PC-3 (cell line): ENCODE measurements at regions not wholly inside any gene's neighbourhood (a gene's known extent, or its start where the extent isn't known, plus 50 kb on each side); places are given as distances from the start of the nearest gene placed in this dataset.
"Not testable (repeated sequence)": the region's sequence is repeated elsewhere in the genome, so short reads cannot be mapped to it uniquely, and the experiment has no call there.

Experiments
- ATAC-seq: fragments of 200-7000 bp; cut with Tn5 transposase; 2 replicates; pipeline ENCODE4 v1.9.1; 2020; ENCODE audit warnings: mild to moderate bottlenecking, moderate library complexity
- BruUV-seq: library from RNA; stranded (reverse); fragments of 400-500 nt; replicated peaks from 2 replicates; lab custom pipeline; 2021; lab: Mats Ljungman, UMichigan
- CTCF ChIA-PET: fragments of 300-600 bp; sonication (Branson Sonifier 250); formaldehyde crosslinking; loops from one replicate; lab custom pipeline; 2022; ENCODE audit warnings: antibody characterized with exemption; lab: Charles Lee
- POLR2A ChIA-PET: fragments of 300-600 bp; sonication (Branson Sonifier 250); formaldehyde crosslinking; loops from one replicate; lab custom pipeline; 2022; ENCODE audit warnings: antibody characterized with exemption; ENCODE audit not compliant: unreplicated experiment; lab: Charles Lee
- DNase-seq: peaks from one replicate; pipeline ENCODE4 v3.0.0-alpha.2; 2015
- H2AFZ ChIP-seq: fragments of 300-600 bp; sonication (generic); 2 replicates; pipeline ENCODE4 v1.6.0; 2016; ENCODE audit warnings: antibody characterized with exemption, low read length
- H3F3A ChIP-seq: fragments of 300-600 bp; sonication (generic); one replicate; pipeline ENCODE4 v1.6.0; 2017; ENCODE audit warnings: antibody characterized with exemption, low read length, control low read depth, mild to moderate bottlenecking; ENCODE audit not compliant: unreplicated experiment
- H3K27ac ChIP-seq: fragments of 300-600 bp; sonication (generic); 2 replicates; pipeline ENCODE4 v1.5.1; 2016; ENCODE audit warnings: mild to moderate bottlenecking, low read length
- H3K27me3 ChIP-seq: fragments of 300-600 bp; sonication (generic); 2 replicates; pipeline ENCODE4 v1.6.1; 2016; ENCODE audit warnings: low read length, mixed read lengths
- H3K36me3 ChIP-seq: fragments of 300-600 bp; sonication (generic); 2 replicates; pipeline ENCODE4 v1.6.1; 2016; ENCODE audit warnings: low read depth, mixed run types, low read length, mixed read lengths
- H3K4me1 ChIP-seq: fragments of 300-600 bp; sonication (generic); 2 replicates; pipeline ENCODE4 v1.5.1; 2016; ENCODE audit warnings: low read length; ENCODE audit not compliant: insufficient read depth
- H3K4me2 ChIP-seq: fragments of 300-600 bp; sonication (generic); 2 replicates; pipeline ENCODE4 v1.6.0; 2016; ENCODE audit warnings: low read length
- H3K4me3 ChIP-seq: fragments of 300-600 bp; sonication (generic); 2 replicates; pipeline ENCODE4 v1.5.1; 2016; ENCODE audit warnings: mild to moderate bottlenecking, low read length, mixed read lengths
- H3K79me2 ChIP-seq: fragments of 300-600 bp; sonication (generic); 2 replicates; pipeline ENCODE4 v1.6.1; 2017; ENCODE audit warnings: low read length, mixed read lengths
- H3K9ac ChIP-seq: fragments of 300-600 bp; sonication (generic); 2 replicates; pipeline ENCODE4 v1.6.0; 2016; ENCODE audit warnings: mild to moderate bottlenecking, low read length
- H3K9me2 ChIP-seq: fragments of 300-600 bp; sonication (generic); replicated peaks from 2 replicates; pipeline ENCODE4 v1.6.1; 2016; ENCODE audit warnings: mixed run types, low read length, mixed read lengths
- H3K9me3 ChIP-seq: fragments of 300-600 bp; sonication (generic); 2 replicates; pipeline ENCODE4 v1.6.1; 2016; ENCODE audit warnings: low read length, mixed read lengths
- H4K20me1 ChIP-seq: fragments of 300-600 bp; sonication (generic); 2 replicates; pipeline ENCODE4 v1.6.1; 2016; ENCODE audit warnings: low read length, mixed read lengths
- EZH2 ChIP-seq: fragments of 300-600 bp; sonication (generic); IDR thresholded peaks from one replicate; pipeline ENCODE4 v1.6.1; 2017; ENCODE audit warnings: antibody characterized with exemption, mild to moderate bottlenecking, low read length; ENCODE audit not compliant: unreplicated experiment
- EZH2phosphoT487 ChIP-seq: fragments of 300-600 bp; sonication (generic); IDR thresholded peaks from 2 replicates; pipeline ENCODE4 v1.6.1; 2018; ENCODE audit warnings: mild to moderate bottlenecking, antibody characterized with exemption, low read length, borderline replicate concordance
- intact Hi-C: fragments of 100-400 bp; cut with micrococcal nuclease; formaldehyde crosslinking; loops from 2 replicates; pipeline ENCODE4 v1.9.0; 2023
- TF ChIP-seq, protein P1 (sequence below): fragments of 300-600 bp; sonication (generic); conservative IDR thresholded peaks from 2 replicates; pipeline ENCODE4 v1.5.1; 2017; ENCODE audit warnings: antibody characterized with exemption, low read depth, mild to moderate bottlenecking, low read length

GRCh38 chr9:102178811-102179210 is 440.4 kb upstream of the GRIN3A start:
- ATAC-seq: no peak
- H3K79me2 ChIP-seq: no peaks in the 10 kb centered on the region
- TF ChIP-seq, protein P1, sequence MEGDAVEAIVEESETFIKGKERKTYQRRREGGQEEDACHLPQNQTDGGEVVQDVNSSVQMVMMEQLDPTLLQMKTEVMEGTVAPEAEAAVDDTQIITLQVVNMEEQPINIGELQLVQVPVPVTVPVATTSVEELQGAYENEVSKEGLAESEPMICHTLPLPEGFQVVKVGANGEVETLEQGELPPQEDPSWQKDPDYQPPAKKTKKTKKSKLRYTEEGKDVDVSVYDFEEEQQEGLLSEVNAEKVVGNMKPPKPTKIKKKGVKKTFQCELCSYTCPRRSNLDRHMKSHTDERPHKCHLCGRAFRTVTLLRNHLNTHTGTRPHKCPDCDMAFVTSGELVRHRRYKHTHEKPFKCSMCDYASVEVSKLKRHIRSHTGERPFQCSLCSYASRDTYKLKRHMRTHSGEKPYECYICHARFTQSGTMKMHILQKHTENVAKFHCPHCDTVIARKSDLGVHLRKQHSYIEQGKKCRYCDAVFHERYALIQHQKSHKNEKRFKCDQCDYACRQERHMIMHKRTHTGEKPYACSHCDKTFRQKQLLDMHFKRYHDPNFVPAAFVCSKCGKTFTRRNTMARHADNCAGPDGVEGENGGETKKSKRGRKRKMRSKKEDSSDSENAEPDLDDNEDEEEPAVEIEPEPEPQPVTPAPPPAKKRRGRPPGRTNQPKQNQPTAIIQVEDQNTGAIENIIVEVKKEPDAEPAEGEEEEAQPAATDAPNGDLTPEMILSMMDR: no peak
- TF ChIP-seq EZH2phosphoT487: no peak
- TF ChIP-seq EZH2: no peak
- intact Hi-C loops: no loop called here
- ChIA-PET POLR2A (no interaction called here), CTCF (no interaction called here)
- H3K4me3 ChIP-seq: no peak overlapping the region
- DNase-seq: no peak
- no peaks in the 10 kb centered on the region for H3K9me2 ChIP-seq
- no peak overlapping the region for H2AFZ ChIP-seq
- H3K4me1 ChIP-seq: no peaks in the 10 kb centered on the region
- no peaks in the 10 kb centered on the region for H3K36me3 ChIP-seq
- H3K9me3 ChIP-seq: 0 out of 2 replicates have a peak, but pooled peaks cover 3% of the 10 kb centered on the region
- no peak overlapping the region for H3K9ac ChIP-seq
- H3K27me3 ChIP-seq: no peaks in the 10 kb centered on the region
- H3K27ac ChIP-seq: no peak overlapping the region
- H3K4me2 ChIP-seq: no peak overlapping the region
- no TSS peak for BruUV-seq
- H3F3A ChIP-seq: no peaks in the 10 kb centered on the region
- no peaks in the 10 kb centered on the region for H4K20me1 ChIP-seq

GRCh38 chr9:102174202-102174601 is 435.8 kb upstream of the GRIN3A start:
- BruUV-seq, H3K27me3 ChIP-seq, ATAC-seq, H3K36me3 ChIP-seq, H3K4me2 ChIP-seq, H3K4me3 ChIP-seq, H3K9ac ChIP-seq, H3F3A ChIP-seq, H4K20me1 ChIP-seq, H3K4me1 ChIP-seq, H2AFZ ChIP-seq, H3K9me2 ChIP-seq, H3K79me2 ChIP-seq, H3K27ac ChIP-seq, intact Hi-C loops, CTCF ChIA-PET, POLR2A ChIA-PET, H3K9me3 ChIP-seq, DNase-seq: not testable (repeated sequence)

GRCh38 chr9:102164247-102164646 is 425.8 kb upstream of the GRIN3A start:
- Histone ChIP-seq H3K9me2 (no peaks in the 10 kb centered on the region), H3K9me3 (no peaks in the 10 kb centered on the region), H3F3A (no peaks in the 10 kb centered on the region), H3K36me3 (no peaks in the 10 kb centered on the region), H3K27me3 (no peaks in the 10 kb centered on the region), H3K79me2 (no peaks in the 10 kb centered on the region), H3K4me3 (no peak overlapping the region), H2AFZ (no peak overlapping the region), H3K4me2 (no peak overlapping the region), H3K9ac (no peak overlapping the region), H3K4me1 (no peaks in the 10 kb centered on the region), H3K27ac (no peak overlapping the region), H4K20me1 (no peaks in the 10 kb centered on the region)
- no peak for DNase-seq
- ChIA-PET CTCF (no interaction called here), POLR2A (no interaction called here)
- no peak for TF ChIP-seq EZH2phosphoT487
- TF ChIP-seq EZH2: no peak
- TF ChIP-seq, protein P1: no peak
- intact Hi-C loops: loop anchor here (2.0 kb wide), 1 partner anchor 79 kb away; no protein-coding TSS in a partner anchor
- no TSS peak for BruUV-seq
- ATAC-seq: no peak

GRCh38 chr9:102153081-102153480 is 414.6 kb upstream of the GRIN3A start:
- H3K36me3 ChIP-seq, H3K9me2 ChIP-seq, ATAC-seq, DNase-seq, intact Hi-C loops, CTCF ChIA-PET, H3K4me3 ChIP-seq, POLR2A ChIA-PET, H3K27me3 ChIP-seq, H3K9ac ChIP-seq, H3K27ac ChIP-seq, H3F3A ChIP-seq, H3K79me2 ChIP-seq, BruUV-seq, H4K20me1 ChIP-seq, H3K4me1 ChIP-seq, H3K9me3 ChIP-seq, H2AFZ ChIP-seq, H3K4me2 ChIP-seq: not testable (repeated sequence)
